PC-3 (cell line): ENCODE measurements at regions not wholly inside any gene's neighbourhood (a gene's known extent, or its start where the extent isn't known, plus 50 kb on each side); places are given as distances from the start of the nearest gene placed in this dataset.

ENCODE experiments used
- CTCF ChIP-seq: fragments of 300-600 bp; sonication (generic); conservative IDR thresholded peaks from 2 replicates; pipeline ENCODE4 v1.5.1; 2017; ENCODE audit warnings: antibody characterized with exemption, low read depth, mild to moderate bottlenecking, low read length
- EZH2 ChIP-seq: fragments of 300-600 bp; sonication (generic); IDR thresholded peaks from one replicate; pipeline ENCODE4 v1.6.1; 2017; ENCODE audit warnings: antibody characterized with exemption, mild to moderate bottlenecking, low read length; ENCODE audit not compliant: unreplicated experiment
- EZH2phosphoT487 ChIP-seq: fragments of 300-600 bp; sonication (generic); IDR thresholded peaks from 2 replicates; pipeline ENCODE4 v1.6.1; 2018; ENCODE audit warnings: mild to moderate bottlenecking, antibody characterized with exemption, low read length, borderline replicate concordance

DNA sequence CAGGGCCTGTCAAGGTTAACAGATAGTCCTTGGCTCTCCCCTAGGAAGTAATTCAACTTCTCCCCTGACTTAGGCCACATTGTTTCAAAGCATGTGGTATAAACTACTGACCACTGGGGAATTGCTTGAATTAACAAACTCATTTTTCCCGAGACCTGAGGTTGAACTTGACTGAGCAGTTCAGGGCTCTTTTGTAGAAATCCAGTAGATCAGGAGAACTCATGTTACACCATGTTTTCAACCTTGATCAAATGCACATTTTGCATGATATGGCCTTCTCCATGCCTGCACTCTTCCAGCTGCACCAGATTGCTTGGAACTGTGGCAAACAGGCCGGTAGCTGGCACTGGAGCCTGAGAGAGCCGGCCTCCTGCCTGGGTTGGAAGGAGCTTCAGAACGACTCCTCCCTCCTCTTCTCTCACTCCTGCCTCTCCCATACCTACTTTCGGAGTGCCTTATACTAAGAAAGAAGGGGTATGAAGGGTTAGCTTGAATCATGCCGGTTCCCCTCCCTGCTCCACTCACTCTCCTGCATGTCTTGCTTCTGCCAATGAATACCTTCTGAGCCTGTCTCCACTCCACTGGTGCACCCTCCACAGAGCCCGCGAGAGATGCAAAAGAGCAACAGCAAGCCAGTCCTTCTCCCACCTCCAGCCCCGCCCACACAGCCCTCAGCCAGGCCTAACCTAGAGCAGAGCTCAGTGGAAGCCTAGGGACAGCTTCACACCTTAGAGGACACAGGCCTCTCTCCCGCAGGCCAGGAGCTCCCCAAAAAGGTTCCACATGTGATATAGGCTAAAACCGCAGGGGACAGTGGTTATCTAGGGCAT is 159.4 kb downstream of the MACROH2A1 start:
- TF ChIP-seq CTCF (no peak), EZH2 (no peak), EZH2phosphoT487 (no peak)
